Breast epithelium (tissue), 4 donors: ENCODE measurements at regions not wholly inside any gene's neighbourhood (a gene's known extent, or its start where the extent isn't known, plus 50 kb on each side); places are given as distances from the start of the nearest gene placed in this dataset.
A peak's percentile ranks its signal among the peaks of the same experiment; 100 is the strongest.

Experiments used
- DNase-seq, 2 donors: peaks; one replicate each; pipeline ENCODE4 v3.0.0-alpha.2; 2019; ENCODE audit warnings: low spot score in 2 of 2
- H3K27ac ChIP-seq, 2 donors: fragments of 200-600 bp; sonication (generic) in 1 of 2; one replicate each; pipeline ENCODE4 v1.5.1; 2016 to 2019; ENCODE audit warnings: mild to moderate bottlenecking in 1 of 2
- H3K27me3 ChIP-seq, 2 donors: fragments of 200-600 bp; sonication (generic) in 1 of 2; one replicate each; pipeline versions ENCODE4 v1.5.1 to v1.6.0; 2017 to 2019; ENCODE audit warnings: control low read depth in 1 of 2, mild to moderate bottlenecking in 1 of 2
- H3K36me3 ChIP-seq: fragments of 200-600 bp; one replicate; pipeline ENCODE4 v1.5.1; 2019
- H3K4me1 ChIP-seq, 2 donors: fragments of 200-600 bp; sonication (generic); one replicate each; pipeline ENCODE4 v1.5.1; 2016 to 2019; ENCODE audit warnings: control low read depth in 1 of 2
- H3K4me3 ChIP-seq, 3 donors: fragments of 200-600 bp; sonication (generic); 1 replicate in 2 of 3; 2 replicates in 1 of 3; pipeline ENCODE4 v1.5.1; 2016 to 2019; ENCODE audit warnings: mild to moderate bottlenecking in 3 of 3, moderate library complexity in 2 of 3
- H3K9me3 ChIP-seq, 2 donors: fragments of 200-600 bp; sonication (generic) in 1 of 2; one replicate each; pipeline ENCODE4 v1.5.1; 2016 to 2019; ENCODE audit warnings: control low read depth in 1 of 2
- CTCF ChIP-seq, 3 donors: fragments of 450-650 bp; IDR thresholded peaks; one replicate each; pipeline ENCODE4 v1.5.1; 2016 to 2017; ENCODE audit warnings: antibody characterized with exemption in 3 of 3, mild to moderate bottlenecking in 3 of 3, moderate library complexity in 3 of 3
- POLR2A ChIP-seq: fragments of 450-650 bp; IDR thresholded peaks from one replicate; pipeline ENCODE4 v1.6.1; 2016; ENCODE audit warnings: antibody characterized with exemption, mild to moderate bottlenecking, moderate library complexity
- POLR2AphosphoS5 ChIP-seq, 3 donors: sonication (generic); formaldehyde crosslinking; IDR thresholded peaks; one replicate each; pipeline ENCODE4 v1.6.1; 2017; ENCODE audit warnings: antibody characterized with exemption in 3 of 3
- intact Hi-C: fragments of 100-400 bp; cut with DNase I; formaldehyde crosslinking; loops from one replicate; pipeline ENCODE4 v1.15.1; 2023; ENCODE audit warnings: low total_unique reads

DNA sequence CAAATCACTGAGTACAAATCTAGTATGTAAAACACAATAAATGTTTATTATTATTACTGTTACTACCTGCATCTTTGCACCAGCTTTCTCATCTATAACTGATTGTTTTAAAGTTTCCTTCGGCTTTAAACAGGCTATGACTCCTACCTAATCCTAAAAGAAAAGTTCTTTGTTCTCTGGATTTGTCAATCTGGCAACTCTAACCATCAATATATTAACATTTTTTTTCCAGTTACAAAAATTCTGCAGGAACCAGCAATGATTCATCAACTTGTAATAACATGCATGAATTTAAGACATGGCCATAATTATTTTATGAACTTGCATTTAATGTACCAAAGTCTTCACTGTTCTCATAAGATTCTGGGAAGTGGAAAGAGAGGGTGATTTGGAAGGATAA, 228.5 kb downstream of the PIK3R1 start:
- H3K27ac ChIP-seq = peak overlapping the region; percentile 91 to 92
- no peak for DNase-seq
- intact Hi-C loops = no loop called here
- no peaks in the 10 kb centered on the region for H3K36me3 ChIP-seq
- TF ChIP-seq POLR2A (no peak), POLR2AphosphoS5 (IDR thresholded peaks at IDR 0.05) (no peak), CTCF (IDR thresholded peaks at IDR 0.05) (no peak)
- no peaks in the 10 kb centered on the region for H3K9me3 ChIP-seq
- peak overlapping the region in 1 of 3 donors; percentile 21 for H3K4me3 ChIP-seq
- peaks cover 0 to 16% of the 10 kb centered on the region in 2 donors for H3K4me1 ChIP-seq
- H3K27me3 ChIP-seq = no peaks in the 10 kb centered on the region

GRCh38 chr5:68444833-68445232, 229.3 kb downstream of the PIK3R1 start:
- no peaks in the 10 kb centered on the region for H3K9me3 ChIP-seq
- H3K27ac ChIP-seq = peak overlapping the region; percentile 91 to 92
- TF ChIP-seq POLR2AphosphoS5 (IDR thresholded peaks at IDR 0.05) (peak in 1 of 3 donors; percentile 61), POLR2A (no peak)
- H3K4me3 ChIP-seq = peak overlapping the region in 2 of 3 donors; percentile 21 to 30
- H3K4me1 ChIP-seq = peaks cover 0 to 16% of the 10 kb centered on the region in 2 donors
- H3K27me3 ChIP-seq = no peaks in the 10 kb centered on the region
- intact Hi-C loops = loop anchor here (5.0 kb wide), 1 partner anchor 698 kb away; no protein-coding TSS in a partner anchor
- H3K36me3 ChIP-seq = no peaks in the 10 kb centered on the region
- DNase-seq = peak in 1 of 2 donors; percentile 70

DNA sequence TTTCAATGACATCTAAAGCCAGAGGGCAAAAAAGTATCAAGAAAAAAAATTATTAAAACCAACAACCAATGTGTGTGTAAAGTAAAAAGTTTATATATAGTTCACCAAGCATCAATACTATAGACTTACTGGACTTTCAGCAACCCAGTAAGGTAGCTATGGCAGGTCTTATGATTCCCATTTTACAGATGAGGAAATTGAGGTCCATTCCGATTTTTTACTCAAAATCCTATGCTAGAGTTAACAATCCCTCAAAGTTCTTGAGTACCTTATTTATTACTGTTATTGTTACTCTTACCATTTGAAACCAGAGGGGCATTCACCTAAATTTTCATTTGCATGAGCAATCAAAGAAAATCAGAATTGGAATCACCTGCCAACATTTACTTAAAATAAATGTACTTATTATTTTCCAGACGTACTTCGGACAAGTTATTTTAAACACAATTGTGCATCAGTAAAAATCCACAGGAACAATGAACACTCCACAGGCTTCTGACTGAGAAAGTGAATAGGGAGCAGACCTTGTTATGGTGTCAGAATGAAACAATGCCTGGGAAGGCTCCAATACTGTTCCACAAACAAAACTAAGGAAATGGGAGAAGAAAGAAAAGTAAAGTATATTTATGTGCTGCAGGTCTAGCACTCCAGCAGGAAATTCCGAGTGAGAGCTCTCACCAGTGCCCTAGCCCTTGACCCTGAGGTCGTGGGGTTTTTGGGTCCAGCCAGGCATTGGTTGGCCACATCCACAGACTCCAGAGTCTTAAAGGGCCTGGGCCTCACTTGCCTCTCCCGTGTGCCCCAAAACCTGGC, 229.9 kb downstream of the PIK3R1 start:
- Histone ChIP-seq H3K9me3 (no peaks in the 10 kb centered on the region), H3K4me1 (peaks cover 0 to 16% of the 10 kb centered on the region in 2 donors)
- TF ChIP-seq POLR2A (no peak), CTCF (IDR thresholded peaks at IDR 0.05) (no peak), POLR2AphosphoS5 (IDR thresholded peaks at IDR 0.05) (no peak)

DNA sequence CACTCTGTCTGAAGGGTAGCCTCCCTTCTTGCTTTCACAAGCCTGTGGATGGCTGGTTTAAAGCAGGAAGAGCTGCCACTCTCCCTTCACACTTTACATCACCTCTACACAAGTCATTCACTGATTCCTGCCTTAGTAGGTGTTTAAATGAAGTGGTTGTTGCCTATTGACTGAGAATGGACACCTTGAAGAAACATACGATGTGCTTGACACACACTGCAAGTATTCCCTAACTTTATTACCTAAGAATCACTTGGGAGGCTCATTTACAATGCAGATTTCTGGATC, 230.5 kb downstream of the PIK3R1 start:
- Histone ChIP-seq H3K9me3 (no peaks in the 10 kb centered on the region), H3K4me3 (no peak overlapping the region), H3K4me1 (peaks cover 0 to 16% of the 10 kb centered on the region in 2 donors), H3K27me3 (no peaks in the 10 kb centered on the region), H3K36me3 (no peaks in the 10 kb centered on the region), H3K27ac (peak overlapping the region; percentile 91 to 92)
- no peak for DNase-seq
- TF ChIP-seq POLR2AphosphoS5 (IDR thresholded peaks at IDR 0.05) (no peak), POLR2A (no peak), CTCF (IDR thresholded peaks at IDR 0.05) (no peak)
- intact Hi-C loops = loop anchor here (5.0 kb wide), 1 partner anchor 699 kb away; no protein-coding TSS in a partner anchor

More for the DNA sequence above, 229.9 kb downstream of the PIK3R1 start:
- Histone ChIP-seq H3K4me3 (no peak overlapping the region), H3K27ac (peak overlapping the region; percentile 91 to 92), H3K27me3 (no peaks in the 10 kb centered on the region), H3K36me3 (no peaks in the 10 kb centered on the region)
- intact Hi-C loops = loop anchor here (5.0 kb wide), 1 partner anchor 698 kb away; no protein-coding TSS in a partner anchor
- DNase-seq = no peak

GRCh38 chr5:68446487-68446894, 230.9 kb downstream of the PIK3R1 start:
- Histone ChIP-seq H3K27me3 (no peaks in the 10 kb centered on the region), H3K4me1 (peaks cover 0 to 16% of the 10 kb centered on the region in 2 donors), H3K27ac (peak overlapping the region; percentile 91 to 92), H3K36me3 (no peaks in the 10 kb centered on the region), H3K4me3 (no peak overlapping the region), H3K9me3 (no peaks in the 10 kb centered on the region)
- DNase-seq = no peak
- intact Hi-C loops = loop anchor here (5.0 kb wide), 1 partner anchor 699 kb away; no protein-coding TSS in a partner anchor
- no peak for TF ChIP-seq CTCF (IDR thresholded peaks at IDR 0.05)
- TF ChIP-seq POLR2AphosphoS5 (IDR thresholded peaks at IDR 0.05) = no peak
- TF ChIP-seq POLR2A = no peak
